K562 (cell line): ENCODE measurements at regions not wholly inside any gene's neighbourhood (a gene's known extent, or its start where the extent isn't known, plus 50 kb on each side); places are given as distances from the start of the nearest gene placed in this dataset.
A peak's percentile ranks its signal among the peaks of the same experiment; 100 is the strongest.

Source experiments
- ATAC-seq: fragments of 200-7000 bp; cut with Tn5 transposase; 3 replicates; pipeline ENCODE4 v1.9.1; 2020; ENCODE audit warnings: moderate library complexity
- BruUV-seq: library from RNA; stranded (reverse); fragments of 400-500 nt; replicated peaks from 2 replicates; lab custom pipeline; 2021; lab: Mats Ljungman, UMichigan
- CTCF ChIA-PET: fragments of 300-600 bp; formaldehyde crosslinking; extraction: SDS; loops from one replicate; lab custom pipeline; 2021; ENCODE audit warnings: low intra/inter-chr PET ratio; lab: Yijun Ruan, JAX
- POLR2A ChIA-PET: fragments of 300-600, 350-650 bp; sonication (Branson Sonifier 250); formaldehyde crosslinking; extraction: SDS; loops from one replicate; lab custom pipeline; 2021; ENCODE audit warnings: antibody characterized with exemption, inconsistent platforms; lab: Yijun Ruan, JAX
- DNase-seq, 4 experiments: peaks; one replicate each; pipeline versions ENCODE4 v3.0.0 to v3.0.0-alpha.2; 2011 to 2018; ENCODE audit warnings: low spot score in 3 of 4, mixed read lengths in 3 of 4; ENCODE audit errors: extremely low read depth in 1 of 4
- FAIRE-seq: peaks from 2 replicates; lab custom pipeline; 2011; peaks lifted over from hg19 to GRCh38; lab: Jason Lieb, UNC
- H2AFZ ChIP-seq: 2 replicates; pipeline ENCODE4 v1.6.0; 2011; ENCODE audit warnings: low read depth, low read length, control low read depth, inconsistent platforms
- H3K27ac ChIP-seq: fragments of 200-600 bp; 3 replicates; pipeline ENCODE4 v1.8.0; 2011; ENCODE audit warnings: low read depth, mild to moderate bottlenecking, control low read depth, inconsistent platforms, low read length, moderate library complexity, mixed read lengths; ENCODE audit errors: extremely low read depth
- H3K27me3 ChIP-seq, 2 experiments: fragments of 300-600 bp in 1 of 2; 2 replicates in 1 of 2; 3 replicates in 1 of 2; pipeline versions ENCODE4 v1.6.0 to v1.8.0; 2011; ENCODE audit warnings: inconsistent platforms in 2 of 2, low read length in 2 of 2, mild to moderate bottlenecking in 1 of 2, mixed read lengths in 1 of 2, moderate library complexity in 1 of 2; ENCODE audit not compliant: control insufficient read depth in 2 of 2, insufficient read depth in 2 of 2
- H3K36me3 ChIP-seq: fragments of 300-600 bp; 3 replicates; pipeline ENCODE4 v1.8.0; 2011; ENCODE audit warnings: mild to moderate bottlenecking, low read length, inconsistent platforms; ENCODE audit not compliant: control insufficient read depth, insufficient read depth
- H3K4me1 ChIP-seq, 2 experiments: fragments of 200-600 bp in 1 of 2; replicated peaks in 1 of 2; 2 replicates in 1 of 2; 3 replicates in 1 of 2; pipeline versions ENCODE4 v1.5.1 to v1.8.0; 2011; ENCODE audit warnings: inconsistent platforms in 2 of 2, low read length in 2 of 2, mild to moderate bottlenecking in 1 of 2, mixed read lengths in 1 of 2, moderate library complexity in 1 of 2; ENCODE audit not compliant: control insufficient read depth in 2 of 2, insufficient read depth in 2 of 2
- H3K4me2 ChIP-seq: 2 replicates; pipeline ENCODE4 v1.6.1; 2011; ENCODE audit warnings: low read length, control low read depth, inconsistent platforms, mixed read lengths; ENCODE audit not compliant: insufficient read depth
- H3K4me3 ChIP-seq: fragments of 200-600 bp; sonication (generic), shearing (Covaris generic); 2 replicates; pipeline ENCODE4 v1.5.1; 2016; ENCODE audit warnings: control low read depth, inconsistent platforms
- H3K79me2 ChIP-seq: fragments of 200-600 bp; 3 replicates; pipeline ENCODE4 v1.8.0; 2011; ENCODE audit warnings: low read length, inconsistent platforms; ENCODE audit not compliant: control insufficient read depth, insufficient read depth
- H3K9ac ChIP-seq, 2 experiments: 2 replicates each; pipeline versions ENCODE4 v1.6.0 to v1.6.1; 2011; ENCODE audit warnings: low read depth in 2 of 2, low read length in 2 of 2, control low read depth in 1 of 2, inconsistent platforms in 1 of 2, mild to moderate bottlenecking in 1 of 2, mixed read lengths in 1 of 2; ENCODE audit not compliant: insufficient read depth in 1 of 2
- H3K9me1 ChIP-seq: one replicate; pipeline ENCODE4 v1.6.0; 2011; ENCODE audit warnings: inconsistent platforms, mild to moderate bottlenecking, low read length, moderate library complexity; ENCODE audit not compliant: control insufficient read depth, insufficient read depth
- H3K9me3 ChIP-seq: replicated peaks from 2 replicates; pipeline ENCODE4 v1.5.1; 2011; ENCODE audit warnings: low read depth, low read length, inconsistent platforms; ENCODE audit not compliant: control insufficient read depth, insufficient read depth
- H4K20me1 ChIP-seq: replicated peaks from 2 replicates; pipeline ENCODE4 v1.6.1; 2011; ENCODE audit warnings: low read length, inconsistent platforms, mixed read lengths; ENCODE audit not compliant: control insufficient read depth, insufficient read depth
- C11orf30 ChIP-seq: fragments of 450-650 bp; IDR thresholded peaks from 2 replicates; pipeline ENCODE4 v1.6.1; 2016; ENCODE audit warnings: low read depth, mild to moderate bottlenecking
- MAFF ChIP-seq: IDR thresholded peaks from 2 replicates; pipeline ENCODE4 v1.6.1; 2012; ENCODE audit warnings: low read length, improper control_type of control experiment
- MAFG ChIP-seq: fragments of 450-650 bp; conservative IDR thresholded peaks from 2 replicates; pipeline ENCODE4 v1.6.1; 2016; ENCODE audit warnings: missing genetic modification characterization, missing compliant biosample characterization
- MAFK ChIP-seq: IDR thresholded peaks from 2 replicates; pipeline ENCODE4 v1.6.1; 2011; ENCODE audit warnings: low read length, improper control_type of control experiment
- MEF2A ChIP-seq: IDR thresholded peaks from 2 replicates; pipeline ENCODE4 v1.6.1; 2011; ENCODE audit warnings: low read depth, mild to moderate bottlenecking, low read length, moderate library complexity; ENCODE audit not compliant: control insufficient read depth
- RAD21 ChIP-seq, 2 experiments: fragments of 250-450 bp in 1 of 2; fragments of 450-650 bp in 1 of 2; sonication (Bioruptor Pico) in 1 of 2; formaldehyde crosslinking in 1 of 2; IDR thresholded peaks in 1 of 2; conservative IDR thresholded peaks in 1 of 2; 2 replicates each; pipeline versions ENCODE4 v1.4.0 to v1.8.0; 2020 to 2022; ENCODE audit warnings: mild to moderate bottlenecking in 2 of 2, moderate library complexity in 1 of 2
- ZKSCAN8 ChIP-seq: fragments of 200-800 bp; sonication (Bioruptor generic); IDR thresholded peaks from 2 replicates; pipeline ENCODE4 v1.6.1; 2016; ENCODE audit warnings: missing genetic modification characterization, missing compliant biosample characterization
- ZNF124 ChIP-seq: sonication (generic); formaldehyde crosslinking; IDR thresholded peaks from 2 replicates; pipeline ENCODE4 v1.8.1; 2022; ENCODE audit warnings: missing genetic modification reagents
- ZNF316 ChIP-seq: fragments of 450-650 bp; IDR thresholded peaks from 2 replicates; pipeline ENCODE4 v1.6.1; 2016
- ZNF512 ChIP-seq: IDR thresholded peaks from 2 replicates; pipeline ENCODE4 v1.6.1; 2016; ENCODE audit warnings: missing genetic modification characterization, missing compliant biosample characterization
- WGBS: fragments of 100-300 bp; shearing (Covaris generic); methylation state at CpG from one replicate; pipeline ENCODE4 v1.1.6; 2016; ENCODE audit warnings: low coverage, mixed read lengths; ENCODE audit not compliant: insufficient coverage; ENCODE audit errors: missing lambda C conversion rate; 5-methylcytosine and 5-hydroxymethylcytosine counted together
- in situ Hi-C: fragments of 300-500 bp; cut with MboI; formaldehyde crosslinking; loops from 4 replicates; pipeline ENCODE4 v1.15.0; 2018; ENCODE audit warnings: inconsistent platforms, mixed read lengths
- intact Hi-C: fragments of 100-400 bp; cut with micrococcal nuclease; formaldehyde crosslinking; loops from 2 replicates; pipeline ENCODE4 v1.14.2; 2022

GRCh38 chr2:126775300-126775985, 119.5 kb downstream of the GYPC start:
- ATAC-seq (no peak), DNase-seq (no peak)
- BruUV-seq: no TSS peak
- Histone ChIP-seq H3K9ac (no peak overlapping the region), H3K36me3 (no peaks in the 10 kb centered on the region), H3K4me2 (no peak overlapping the region), H3K27ac (no peak overlapping the region)
- CTCF ChIA-PET: no interaction called here
- intact Hi-C loops: loop anchor here (5.0 kb wide), 1 partner anchor 197 kb away; no protein-coding TSS in a partner anchor
- 4% methylated on average over 10 of the region's 10 CpGs for WGBS
- in situ Hi-C loops: loop anchor here (5.0 to 25.0 kb wide), 2 partner anchors 248 to 513 kb away; no protein-coding TSS in a partner anchor
- TF ChIP-seq ZNF512 (tag) (0 out of 2 replicates have a peak, but pooled peaks have one; percentile 34), MAFG (tag) (peak; percentile 88), RAD21 (CRISPR knock-in tag; conservative IDR thresholded peaks at IDR 0.05 in 1 of 2, IDR thresholded peaks at IDR 0.05 in 1 of 2) (no peak), ZKSCAN8 (CRISPR knock-in tag) (no peak), MAFK (peak; percentile 73), MEF2A (no peak), C11orf30 (peak; percentile 85), ZNF124 (no peak), ZNF316 (peak; percentile 92), MAFF (peak; percentile 75; the same call in 1 of the 2 replicates)
- TF ChIP-seq, all 486 proteins: peak for 6
- Histone ChIP-seq H3K9me3 (no peaks in the 10 kb centered on the region), H3K79me2 (no peaks in the 10 kb centered on the region), H3K27me3 (peaks cover 2 to 45% of the 10 kb centered on the region in 2 experiments; a peak in 3 of 5 replicates), H3K4me3 (no peak overlapping the region), H3K4me1 (peaks cover 4 to 23% of the 10 kb centered on the region in 2 experiments; a peak in 4 of 5 replicates), H2AFZ (no peak overlapping the region), H3K9me1 (no peaks in the 10 kb centered on the region), H4K20me1 (peaks cover 4% of the 10 kb centered on the region)
- POLR2A ChIA-PET: no interaction called here
- FAIRE-seq: no peak
